Heart left ventricle (tissue), 13 donors: ENCODE measurements at regions not wholly inside any gene's neighbourhood (a gene's known extent, or its start where the extent isn't known, plus 50 kb on each side); places are given as distances from the start of the nearest gene placed in this dataset.

ENCODE experiments used
- CTCF ChIP-seq, 12 donors: fragments of 200-600 bp; sonication (generic) in 4 of 12; IDR thresholded peaks; one replicate each; pipeline versions ENCODE4 v1.5.0 to v1.8.0; 2018 to 2022; ENCODE audit warnings: antibody characterized with exemption in 12 of 12, mild to moderate bottlenecking in 5 of 12
- POLR2A ChIP-seq, 2 donors: fragments of 450-650 bp; IDR thresholded peaks; one replicate each; pipeline ENCODE4 v1.6.1; 2017; ENCODE audit warnings: antibody characterized with exemption in 2 of 2, mild to moderate bottlenecking in 2 of 2, moderate library complexity in 2 of 2
- donor health status: ischemic (EF 13 %, LVEDD 7.1; RV severe dilation, severe dysfunction).
- donor health status: DM: no; HTN: yes; CAD: no.
- donor health status: DM: no; HTN: no; CAD: no.
- donor health status: ischemic (EF 25% LVEDD 6.9; RV normal size, moderate dysfunction).
- donor health status: ischemic (EF 25% LVEDD 5.7; RV mildly dilated, moderate dysfunction).
- donor health status: ischemic (EF 35%, LVEDD 5.7; RV mildly dilated, moderate dysfunction).
- donor health status: nonischemic (EF 11% LVEDD 7.7; RV severe dilation, severe dysfunction).
- donor health status: DM: yes; HTN: yes; CAD: no.
- donor health status: PGD.
- donor health status: ischemic (EF 29% LVEDD 5.4; RV normal size, mild dysfunction).
- donor health status: nonischemic (EF 23%, LVEDD 6.1; RV moderate dilation, normal function).

GRCh38 chr13:70732611-70733010 is 624.4 kb upstream of the KLHL1 start:
- TF ChIP-seq POLR2A (IDR thresholded peaks at IDR 0.05) (no peak), CTCF (IDR thresholded peaks at IDR 0.05) (no peak)
